SK-N-SH (cell line): ENCODE measurements at regions not wholly inside any gene's neighbourhood (a gene's known extent, or its start where the extent isn't known, plus 50 kb on each side); places are given as distances from the start of the nearest gene placed in this dataset.

Source experiments
- CTCF ChIA-PET: fragments of 300-600, 350-600 bp; formaldehyde crosslinking; extraction: SDS; loops from one replicate; lab custom pipeline; 2021; lab: Yijun Ruan, JAX
- POLR2A ChIA-PET: fragments of 350-600 bp; sonication (Branson Sonifier 250); formaldehyde crosslinking; extraction: SDS; loops from one replicate; lab custom pipeline; 2020; ENCODE audit warnings: antibody characterized with exemption, inconsistent platforms; lab: Yijun Ruan, JAX
- DNase-seq: peaks from one replicate; pipeline ENCODE4 v3.0.0; 2012
- H2AFZ ChIP-seq: fragments of 200-600 bp; sonication (generic); 2 replicates; pipeline ENCODE4 v1.8.1; 2016; ENCODE audit warnings: antibody characterized with exemption, mild to moderate bottlenecking, low read depth
- H3F3A ChIP-seq: fragments of 200-600 bp; sonication (generic); replicated peaks from 2 replicates; pipeline ENCODE3; 2016; ENCODE audit warnings: antibody characterized with exemption, mild to moderate bottlenecking; ENCODE audit not compliant: insufficient read depth
- H3K27ac ChIP-seq, 2 experiments: fragments of 200-500 bp in 1 of 2; fragments of 200-600 bp in 1 of 2; sonication (Bioruptor generic) in 1 of 2; sonication (generic), shearing (Covaris generic) in 1 of 2; 2 replicates each; pipeline versions ENCODE4 v1.5.1 to v1.6.1; 2014 to 2016; ENCODE audit warnings: low read depth in 2 of 2, inconsistent platforms in 1 of 2, low read length in 1 of 2, mild to moderate bottlenecking in 1 of 2, mixed read lengths in 1 of 2
- H3K27me3 ChIP-seq: fragments of 200-600 bp; sonication (generic), shearing (Covaris generic); 2 replicates; pipeline ENCODE4 v1.6.1; 2016; ENCODE audit warnings: mixed run types; ENCODE audit not compliant: insufficient read depth
- H3K36me3 ChIP-seq, 2 experiments: fragments of 200-500 bp in 1 of 2; fragments of 200-600 bp in 1 of 2; sonication (Bioruptor generic) in 1 of 2; sonication (generic) in 1 of 2; replicated peaks in 1 of 2; 2 replicates each; pipeline versions ENCODE3 to v1.5.1; 2014 to 2016; ENCODE audit warnings: low read length in 1 of 2, mild to moderate bottlenecking in 1 of 2; ENCODE audit not compliant: insufficient read depth in 2 of 2, control insufficient read depth in 1 of 2
- H3K4me1 ChIP-seq, 2 experiments: fragments of 200-500 bp in 1 of 2; fragments of 200-600 bp in 1 of 2; sonication (Bioruptor generic) in 1 of 2; sonication (generic), shearing (Covaris generic) in 1 of 2; 2 replicates each; pipeline versions ENCODE4 v1.5.1 to v1.6.1; 2014 to 2016; ENCODE audit warnings: low read depth in 1 of 2, low read length in 1 of 2, mixed run types in 1 of 2; ENCODE audit not compliant: insufficient read depth in 2 of 2, control insufficient read depth in 1 of 2
- H3K4me2 ChIP-seq: fragments of 200-600 bp; sonication (generic), shearing (Covaris generic); 2 replicates; pipeline ENCODE4 v1.6.1; 2017; ENCODE audit warnings: mixed run types
- H3K4me3 ChIP-seq, 2 experiments: fragments of 200-500 bp in 1 of 2; fragments of 200-600 bp in 1 of 2; sonication (Bioruptor generic) in 1 of 2; sonication (generic), shearing (Covaris generic) in 1 of 2; 2 replicates each; pipeline versions ENCODE4 v1.5.1 to v1.8.1; 2014 to 2016; ENCODE audit warnings: low read depth in 2 of 2, inconsistent platforms in 1 of 2, low read length in 1 of 2, mild to moderate bottlenecking in 1 of 2, mixed read lengths in 1 of 2, moderate library complexity in 1 of 2
- H3K79me2 ChIP-seq: fragments of 200-600 bp; sonication (generic); 2 replicates; pipeline ENCODE4 v1.8.1; 2017; ENCODE audit warnings: mild to moderate bottlenecking; ENCODE audit not compliant: insufficient read depth
- H3K9ac ChIP-seq: fragments of 200-600 bp; sonication (generic); 2 replicates; pipeline ENCODE4 v1.6.1; 2017; ENCODE audit warnings: mixed run types
- H3K9me2 ChIP-seq: fragments of 200-600 bp; sonication (generic); 2 replicates; pipeline ENCODE4 v1.6.1; 2017; ENCODE audit warnings: mixed run types
- H3K9me3 ChIP-seq: fragments of 200-600 bp; sonication (generic); 2 replicates; pipeline ENCODE4 v1.6.1; 2017; ENCODE audit warnings: mixed run types, mild to moderate bottlenecking, moderate library complexity
- H4K20me1 ChIP-seq: fragments of 200-600 bp; sonication (generic); 2 replicates; pipeline ENCODE4 v1.6.1; 2017; ENCODE audit warnings: mild to moderate bottlenecking, mixed run types; ENCODE audit not compliant: insufficient read depth
- ELF1 ChIP-seq: IDR thresholded peaks from 2 replicates; pipeline ENCODE4 v1.4.0; 2012
- EP300 ChIP-seq, 2 experiments: IDR thresholded peaks; 2 replicates each; pipeline versions ENCODE4 v1.4.0 to v1.6.1; 2012; ENCODE audit warnings: borderline replicate concordance in 1 of 2, low read depth in 1 of 2, low read length in 1 of 2
- FOSL2 ChIP-seq: IDR thresholded peaks from 2 replicates; pipeline ENCODE4 v1.4.0; 2012; ENCODE audit warnings: low read depth, mild to moderate bottlenecking, moderate library complexity, borderline replicate concordance
- FOXJ3 ChIP-seq: sonication (generic); formaldehyde crosslinking; IDR thresholded peaks from 2 replicates; pipeline ENCODE4 v1.5.1; 2020; ENCODE audit warnings: mild to moderate bottlenecking, missing genetic modification reagents
- GABPA ChIP-seq: IDR thresholded peaks from 2 replicates; pipeline ENCODE4 v1.4.0; 2012; ENCODE audit warnings: low read depth, mild to moderate bottlenecking
- MEF2A ChIP-seq: IDR thresholded peaks from 2 replicates; pipeline ENCODE4 v1.4.0; 2012; ENCODE audit warnings: low read depth, borderline replicate concordance
- RAD21 ChIP-seq: IDR thresholded peaks from 2 replicates; pipeline ENCODE4 v1.6.1; 2012; ENCODE audit warnings: mild to moderate bottlenecking, low read length
- SIN3A ChIP-seq: IDR thresholded peaks from 2 replicates; pipeline ENCODE4 v1.6.1; 2012; ENCODE audit warnings: low read depth, mild to moderate bottlenecking, low read length, moderate library complexity, borderline replicate concordance
- WGBS: methylation state at CpG from one replicate; pipeline ENCODE4 v1.1.6; 2017; ENCODE audit warnings: low lambda C conversion rate; 5-methylcytosine and 5-hydroxymethylcytosine counted together
- TF ChIP-seq, protein P1 (sequence below): IDR thresholded peaks from 2 replicates; pipeline ENCODE4 v1.4.0; 2012; ENCODE audit warnings: low read depth, borderline replicate concordance
- TF ChIP-seq, protein P2 (sequence below): fragments of 200-600 bp; sonication (generic); IDR thresholded peaks from 2 replicates; pipeline ENCODE4 v1.6.1; 2017; ENCODE audit warnings: antibody characterized with exemption, mild to moderate bottlenecking, moderate library complexity
- TF ChIP-seq, protein P3 (sequence below): fragments of 150-350 bp; IDR thresholded peaks from 2 replicates; pipeline ENCODE4 v1.6.1; 2016; ENCODE audit warnings: mild to moderate bottlenecking, low read depth, low read length
- TF ChIP-seq, protein P4 (sequence below): IDR thresholded peaks from 2 replicates; pipeline ENCODE4 v1.6.1; 2012; ENCODE audit warnings: mild to moderate bottlenecking, low read depth, low read length, moderate library complexity
- TF ChIP-seq, protein P5 (sequence below): IDR thresholded peaks from 2 replicates; pipeline ENCODE4; 2012

DNA sequence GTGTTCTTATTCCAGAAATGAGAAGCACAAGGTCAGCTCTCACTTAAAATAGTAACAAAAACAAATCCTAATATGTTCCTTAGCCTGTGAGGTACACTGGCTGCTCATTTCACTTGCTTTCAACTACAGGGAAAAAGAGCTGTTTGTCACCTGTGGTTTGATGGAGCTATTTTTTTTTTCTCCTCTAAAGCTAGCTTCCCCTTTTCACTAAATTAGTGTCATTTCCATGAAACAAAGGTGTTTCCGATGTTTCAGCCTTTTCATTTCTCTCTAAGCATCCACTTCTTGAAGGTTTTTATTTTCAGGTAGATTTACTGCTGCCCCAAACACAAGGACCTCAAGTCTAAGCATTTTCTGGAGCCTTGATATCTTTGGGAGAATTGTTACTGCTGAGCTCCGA, 148.6 kb downstream of the RBMX2 start:
- TF ChIP-seq GABPA, result no peak
- TF ChIP-seq, protein P1, sequence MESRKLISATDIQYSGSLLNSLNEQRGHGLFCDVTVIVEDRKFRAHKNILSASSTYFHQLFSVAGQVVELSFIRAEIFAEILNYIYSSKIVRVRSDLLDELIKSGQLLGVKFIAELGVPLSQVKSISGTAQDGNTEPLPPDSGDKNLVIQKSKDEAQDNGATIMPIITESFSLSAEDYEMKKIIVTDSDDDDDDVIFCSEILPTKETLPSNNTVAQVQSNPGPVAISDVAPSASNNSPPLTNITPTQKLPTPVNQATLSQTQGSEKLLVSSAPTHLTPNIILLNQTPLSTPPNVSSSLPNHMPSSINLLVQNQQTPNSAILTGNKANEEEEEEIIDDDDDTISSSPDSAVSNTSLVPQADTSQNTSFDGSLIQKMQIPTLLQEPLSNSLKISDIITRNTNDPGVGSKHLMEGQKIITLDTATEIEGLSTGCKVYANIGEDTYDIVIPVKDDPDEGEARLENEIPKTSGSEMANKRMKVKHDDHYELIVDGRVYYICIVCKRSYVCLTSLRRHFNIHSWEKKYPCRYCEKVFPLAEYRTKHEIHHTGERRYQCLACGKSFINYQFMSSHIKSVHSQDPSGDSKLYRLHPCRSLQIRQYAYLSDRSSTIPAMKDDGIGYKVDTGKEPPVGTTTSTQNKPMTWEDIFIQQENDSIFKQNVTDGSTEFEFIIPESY, result no peak
- no peak for TF ChIP-seq RAD21
- TF ChIP-seq SIN3A, result no peak
- TF ChIP-seq, protein P2, sequence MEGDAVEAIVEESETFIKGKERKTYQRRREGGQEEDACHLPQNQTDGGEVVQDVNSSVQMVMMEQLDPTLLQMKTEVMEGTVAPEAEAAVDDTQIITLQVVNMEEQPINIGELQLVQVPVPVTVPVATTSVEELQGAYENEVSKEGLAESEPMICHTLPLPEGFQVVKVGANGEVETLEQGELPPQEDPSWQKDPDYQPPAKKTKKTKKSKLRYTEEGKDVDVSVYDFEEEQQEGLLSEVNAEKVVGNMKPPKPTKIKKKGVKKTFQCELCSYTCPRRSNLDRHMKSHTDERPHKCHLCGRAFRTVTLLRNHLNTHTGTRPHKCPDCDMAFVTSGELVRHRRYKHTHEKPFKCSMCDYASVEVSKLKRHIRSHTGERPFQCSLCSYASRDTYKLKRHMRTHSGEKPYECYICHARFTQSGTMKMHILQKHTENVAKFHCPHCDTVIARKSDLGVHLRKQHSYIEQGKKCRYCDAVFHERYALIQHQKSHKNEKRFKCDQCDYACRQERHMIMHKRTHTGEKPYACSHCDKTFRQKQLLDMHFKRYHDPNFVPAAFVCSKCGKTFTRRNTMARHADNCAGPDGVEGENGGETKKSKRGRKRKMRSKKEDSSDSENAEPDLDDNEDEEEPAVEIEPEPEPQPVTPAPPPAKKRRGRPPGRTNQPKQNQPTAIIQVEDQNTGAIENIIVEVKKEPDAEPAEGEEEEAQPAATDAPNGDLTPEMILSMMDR, result no peak
- TF ChIP-seq, protein P3, sequence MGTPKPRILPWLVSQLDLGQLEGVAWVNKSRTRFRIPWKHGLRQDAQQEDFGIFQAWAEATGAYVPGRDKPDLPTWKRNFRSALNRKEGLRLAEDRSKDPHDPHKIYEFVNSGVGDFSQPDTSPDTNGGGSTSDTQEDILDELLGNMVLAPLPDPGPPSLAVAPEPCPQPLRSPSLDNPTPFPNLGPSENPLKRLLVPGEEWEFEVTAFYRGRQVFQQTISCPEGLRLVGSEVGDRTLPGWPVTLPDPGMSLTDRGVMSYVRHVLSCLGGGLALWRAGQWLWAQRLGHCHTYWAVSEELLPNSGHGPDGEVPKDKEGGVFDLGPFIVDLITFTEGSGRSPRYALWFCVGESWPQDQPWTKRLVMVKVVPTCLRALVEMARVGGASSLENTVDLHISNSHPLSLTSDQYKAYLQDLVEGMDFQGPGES, result no peak
- TF ChIP-seq EP300 (IDR thresholded peaks at IDR 0.05; ENCODE audit: borderline replicate concordance in 1 of 2, low read depth in 1 of 2, low read length in 1 of 2), result no peak
- TF ChIP-seq, protein P4, sequence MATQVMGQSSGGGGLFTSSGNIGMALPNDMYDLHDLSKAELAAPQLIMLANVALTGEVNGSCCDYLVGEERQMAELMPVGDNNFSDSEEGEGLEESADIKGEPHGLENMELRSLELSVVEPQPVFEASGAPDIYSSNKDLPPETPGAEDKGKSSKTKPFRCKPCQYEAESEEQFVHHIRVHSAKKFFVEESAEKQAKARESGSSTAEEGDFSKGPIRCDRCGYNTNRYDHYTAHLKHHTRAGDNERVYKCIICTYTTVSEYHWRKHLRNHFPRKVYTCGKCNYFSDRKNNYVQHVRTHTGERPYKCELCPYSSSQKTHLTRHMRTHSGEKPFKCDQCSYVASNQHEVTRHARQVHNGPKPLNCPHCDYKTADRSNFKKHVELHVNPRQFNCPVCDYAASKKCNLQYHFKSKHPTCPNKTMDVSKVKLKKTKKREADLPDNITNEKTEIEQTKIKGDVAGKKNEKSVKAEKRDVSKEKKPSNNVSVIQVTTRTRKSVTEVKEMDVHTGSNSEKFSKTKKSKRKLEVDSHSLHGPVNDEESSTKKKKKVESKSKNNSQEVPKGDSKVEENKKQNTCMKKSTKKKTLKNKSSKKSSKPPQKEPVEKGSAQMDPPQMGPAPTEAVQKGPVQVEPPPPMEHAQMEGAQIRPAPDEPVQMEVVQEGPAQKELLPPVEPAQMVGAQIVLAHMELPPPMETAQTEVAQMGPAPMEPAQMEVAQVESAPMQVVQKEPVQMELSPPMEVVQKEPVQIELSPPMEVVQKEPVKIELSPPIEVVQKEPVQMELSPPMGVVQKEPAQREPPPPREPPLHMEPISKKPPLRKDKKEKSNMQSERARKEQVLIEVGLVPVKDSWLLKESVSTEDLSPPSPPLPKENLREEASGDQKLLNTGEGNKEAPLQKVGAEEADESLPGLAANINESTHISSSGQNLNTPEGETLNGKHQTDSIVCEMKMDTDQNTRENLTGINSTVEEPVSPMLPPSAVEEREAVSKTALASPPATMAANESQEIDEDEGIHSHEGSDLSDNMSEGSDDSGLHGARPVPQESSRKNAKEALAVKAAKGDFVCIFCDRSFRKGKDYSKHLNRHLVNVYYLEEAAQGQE, result no peak
- no peak for TF ChIP-seq FOXJ3 (CRISPR knock-in tag)
- TF ChIP-seq, protein P5, sequence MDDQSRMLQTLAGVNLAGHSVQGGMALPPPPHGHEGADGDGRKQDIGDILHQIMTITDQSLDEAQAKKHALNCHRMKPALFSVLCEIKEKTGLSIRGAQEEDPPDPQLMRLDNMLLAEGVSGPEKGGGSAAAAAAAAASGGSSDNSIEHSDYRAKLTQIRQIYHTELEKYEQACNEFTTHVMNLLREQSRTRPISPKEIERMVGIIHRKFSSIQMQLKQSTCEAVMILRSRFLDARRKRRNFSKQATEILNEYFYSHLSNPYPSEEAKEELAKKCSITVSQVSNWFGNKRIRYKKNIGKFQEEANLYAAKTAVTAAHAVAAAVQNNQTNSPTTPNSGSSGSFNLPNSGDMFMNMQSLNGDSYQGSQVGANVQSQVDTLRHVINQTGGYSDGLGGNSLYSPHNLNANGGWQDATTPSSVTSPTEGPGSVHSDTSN, result no peak
- TF ChIP-seq MEF2A, result no peak
- TF ChIP-seq FOSL2, result no peak
- no peak for TF ChIP-seq ELF1
- no peak for DNase-seq
- no peaks in the 10 kb centered on the region for H3K9me2 ChIP-seq
- no peaks in the 10 kb centered on the region for H4K20me1 ChIP-seq
- no peak overlapping the region for H3K27ac ChIP-seq
- H3K9ac ChIP-seq, result no peak overlapping the region
- peaks cover 0 to 5% of the 10 kb centered on the region in 2 experiments; a peak in 1 of 4 replicates for H3K4me1 ChIP-seq
- H3F3A ChIP-seq, result no peaks in the 10 kb centered on the region
- no peak overlapping the region for H2AFZ ChIP-seq
- no peaks in the 10 kb centered on the region for H3K79me2 ChIP-seq
- peaks cover 22% of the 10 kb centered on the region; the same call in 1 of the 2 replicates for H3K27me3 ChIP-seq
- 39% methylated on average over 2 of the region's 2 CpGs for WGBS
- POLR2A ChIA-PET, result no interaction called here
- H3K4me2 ChIP-seq, result no peak overlapping the region
- H3K4me3 ChIP-seq, result no peak overlapping the region
- H3K36me3 ChIP-seq, result no peaks in the 10 kb centered on the region
- no peaks in the 10 kb centered on the region for H3K9me3 ChIP-seq
- CTCF ChIA-PET, result interaction anchor here (1.1 to 3.3 kb wide), 3 partner anchors 11 to 366 kb away, joined by 5 to 24 read pairs (median 9); no protein-coding TSS in a partner anchor
